Neural progenitor cell (in vitro differentiated cells): ENCODE measurements at regions not wholly inside any gene's neighbourhood (a gene's known extent, or its start where the extent isn't known, plus 50 kb on each side); places are given as distances from the start of the nearest gene placed in this dataset.
A peak's percentile ranks its signal among the peaks of the same experiment; 100 is the strongest.

Experiments
- DNase-seq: peaks from one replicate; pipeline ENCODE4 v3.0.0-alpha.2; 2016; ENCODE audit warnings: low spot score
- H2AFZ ChIP-seq: fragments of 200-600 bp; sonication (generic); replicated peaks from 2 replicates; pipeline ENCODE4 v1.6.1; 2016; ENCODE audit warnings: antibody characterized with exemption
- H3F3A ChIP-seq: fragments of 200-600 bp; sonication (generic); 2 replicates; pipeline ENCODE4 v1.6.1; 2016; ENCODE audit warnings: antibody characterized with exemption, low read depth
- H3K27ac ChIP-seq: fragments of 200-600 bp; sonication (generic); 2 replicates; pipeline ENCODE4 v1.5.1; 2016; ENCODE audit warnings: mild to moderate bottlenecking
- H3K27me3 ChIP-seq: fragments of 200-600 bp; sonication (generic); 2 replicates; pipeline ENCODE4 v1.6.1; 2016; ENCODE audit warnings: mild to moderate bottlenecking, moderate library complexity
- H3K36me3 ChIP-seq: fragments of 200-600 bp; sonication (generic); 2 replicates; pipeline ENCODE4 v1.5.1; 2016
- H3K4me1 ChIP-seq: fragments of 200-600 bp; sonication (generic); 2 replicates; pipeline ENCODE4 v1.6.1; 2016; ENCODE audit warnings: mixed run types
- H3K4me2 ChIP-seq: fragments of 200-600 bp; sonication (generic); 2 replicates; pipeline ENCODE4 v1.6.1; 2016
- H3K4me3 ChIP-seq: fragments of 200-600 bp; sonication (generic); 2 replicates; pipeline ENCODE4 v1.5.1; 2016
- H3K79me2 ChIP-seq: fragments of 200-600 bp; sonication (generic); 2 replicates; pipeline ENCODE4 v1.6.1; 2016; ENCODE audit warnings: low read depth
- H3K9ac ChIP-seq: fragments of 200-600 bp; sonication (generic); 2 replicates; pipeline ENCODE4 v1.6.1; 2016
- H3K9me3 ChIP-seq: fragments of 200-600 bp; sonication (generic); 2 replicates; pipeline ENCODE4 v1.5.1; 2016; ENCODE audit warnings: low read depth
- H4K20me1 ChIP-seq: fragments of 200-600 bp; sonication (generic); 2 replicates; pipeline ENCODE4 v1.6.1; 2016; ENCODE audit warnings: low read depth
- H3K27ac Mint-ChIP-seq: 3 replicates; pipeline ENCODE4 v1.8.0; 2021; ENCODE audit warnings: mixed read lengths
- H3K27me3 Mint-ChIP-seq: 2 replicates; pipeline ENCODE4 v1.8.0; 2022; ENCODE audit warnings: low read depth, mild to moderate bottlenecking, inconsistent platforms, moderate library complexity, mixed read lengths; ENCODE audit not compliant: insufficient read depth
- H3K36me3 Mint-ChIP-seq: 3 replicates; pipeline ENCODE4 v1.8.0; 2021; ENCODE audit warnings: mixed read lengths
- H3K4me1 Mint-ChIP-seq: 3 replicates; pipeline ENCODE4 v1.8.0; 2021; ENCODE audit warnings: mixed read lengths
- H3K4me3 Mint-ChIP-seq: 3 replicates; pipeline ENCODE4 v1.8.0; 2021; ENCODE audit warnings: mild to moderate bottlenecking, moderate library complexity, mixed read lengths
- H3K9me3 Mint-ChIP-seq: 3 replicates; pipeline ENCODE4 v1.8.0; 2020; ENCODE audit warnings: mixed read lengths
- EZH2 ChIP-seq: fragments of 200-600 bp; sonication (generic); IDR thresholded peaks from 2 replicates; pipeline ENCODE4 v1.6.1; 2017; ENCODE audit warnings: antibody characterized with exemption, mild to moderate bottlenecking, moderate library complexity
- EZH2phosphoT487 ChIP-seq: fragments of 200-600 bp; sonication (generic); IDR thresholded peaks from 2 replicates; pipeline ENCODE4 v1.6.1; 2017; ENCODE audit warnings: antibody characterized with exemption
- TF ChIP-seq, protein P1 (sequence below): fragments of 200-600 bp; sonication (generic); IDR thresholded peaks from 2 replicates; pipeline ENCODE4 v1.5.1; 2017; ENCODE audit warnings: antibody characterized with exemption, mild to moderate bottlenecking

DNA sequence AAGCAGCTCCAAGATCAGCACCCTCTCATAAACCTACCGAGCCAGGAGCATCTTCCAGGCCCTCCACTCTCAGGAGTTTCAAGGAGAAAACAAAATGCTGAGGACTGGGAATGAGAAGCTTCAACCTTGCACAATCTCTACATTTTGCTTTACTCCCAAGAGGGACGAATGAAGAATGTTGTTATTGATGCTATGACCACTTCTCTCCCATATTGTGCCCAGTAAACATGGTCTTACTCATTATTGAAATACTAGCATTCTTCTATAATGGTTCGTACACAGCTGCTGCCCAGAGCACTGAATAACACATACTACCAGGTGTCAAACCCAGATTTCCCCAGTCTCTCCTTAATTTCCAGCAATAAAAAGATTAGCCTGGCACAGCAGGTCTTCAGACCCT lies 63.4 kb upstream of the BET1 start:
- H3K36me3 Mint-ChIP-seq: no peaks in the 10 kb centered on the region
- H3K79me2 ChIP-seq: no peaks in the 10 kb centered on the region
- H2AFZ ChIP-seq: no peak overlapping the region
- no peak overlapping the region for H3K27ac Mint-ChIP-seq
- no peak overlapping the region for H3K4me3 ChIP-seq
- no peak overlapping the region for H3K4me2 ChIP-seq
- H3K4me1 Mint-ChIP-seq: no peaks in the 10 kb centered on the region
- TF ChIP-seq EZH2 (no peak), EZH2phosphoT487 (no peak)
- TF ChIP-seq, protein P1, sequence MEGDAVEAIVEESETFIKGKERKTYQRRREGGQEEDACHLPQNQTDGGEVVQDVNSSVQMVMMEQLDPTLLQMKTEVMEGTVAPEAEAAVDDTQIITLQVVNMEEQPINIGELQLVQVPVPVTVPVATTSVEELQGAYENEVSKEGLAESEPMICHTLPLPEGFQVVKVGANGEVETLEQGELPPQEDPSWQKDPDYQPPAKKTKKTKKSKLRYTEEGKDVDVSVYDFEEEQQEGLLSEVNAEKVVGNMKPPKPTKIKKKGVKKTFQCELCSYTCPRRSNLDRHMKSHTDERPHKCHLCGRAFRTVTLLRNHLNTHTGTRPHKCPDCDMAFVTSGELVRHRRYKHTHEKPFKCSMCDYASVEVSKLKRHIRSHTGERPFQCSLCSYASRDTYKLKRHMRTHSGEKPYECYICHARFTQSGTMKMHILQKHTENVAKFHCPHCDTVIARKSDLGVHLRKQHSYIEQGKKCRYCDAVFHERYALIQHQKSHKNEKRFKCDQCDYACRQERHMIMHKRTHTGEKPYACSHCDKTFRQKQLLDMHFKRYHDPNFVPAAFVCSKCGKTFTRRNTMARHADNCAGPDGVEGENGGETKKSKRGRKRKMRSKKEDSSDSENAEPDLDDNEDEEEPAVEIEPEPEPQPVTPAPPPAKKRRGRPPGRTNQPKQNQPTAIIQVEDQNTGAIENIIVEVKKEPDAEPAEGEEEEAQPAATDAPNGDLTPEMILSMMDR: no peak
- no peak overlapping the region for H3K4me3 Mint-ChIP-seq
- no peaks in the 10 kb centered on the region for H3K36me3 ChIP-seq
- H3K27me3 Mint-ChIP-seq: peaks cover 2% of the 10 kb centered on the region
- no peaks in the 10 kb centered on the region for H3K9me3 ChIP-seq
- no peak overlapping the region for H3K27ac ChIP-seq
- H3K4me1 ChIP-seq: no peaks in the 10 kb centered on the region
- H3K27me3 ChIP-seq: no peaks in the 10 kb centered on the region
- no peaks in the 10 kb centered on the region for H4K20me1 ChIP-seq
- no peaks in the 10 kb centered on the region for H3K9me3 Mint-ChIP-seq
- no peak for DNase-seq
- H3F3A ChIP-seq: no peaks in the 10 kb centered on the region
- H3K9ac ChIP-seq: no peak overlapping the region

DNA sequence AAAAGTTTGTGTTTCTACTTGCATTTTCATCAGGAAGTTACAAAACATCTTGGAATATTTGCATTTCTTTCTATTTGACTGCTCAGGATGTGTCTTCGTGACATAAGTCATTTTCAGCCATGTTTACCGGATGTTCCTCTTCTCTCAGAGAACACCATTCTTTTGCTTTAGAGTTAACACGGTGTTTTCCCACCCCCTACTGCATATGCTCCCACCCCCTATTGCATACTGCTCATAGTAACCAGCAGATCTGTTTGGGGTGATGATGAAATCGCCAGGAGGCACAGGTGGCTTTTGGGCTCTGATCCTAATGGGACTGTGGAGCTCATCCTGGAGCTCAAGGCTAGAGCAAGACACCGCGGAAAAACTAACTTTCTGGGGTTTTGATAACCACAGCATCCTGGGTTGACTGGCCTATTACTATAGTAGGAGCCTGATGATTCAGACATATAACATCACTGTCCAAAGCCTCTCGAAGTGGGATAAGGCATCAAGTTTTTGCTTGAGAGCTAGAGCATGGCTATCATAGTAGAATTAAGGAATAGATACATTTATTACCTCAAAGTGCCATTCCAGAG lies 65.1 kb upstream of the BET1 start:
- Histone ChIP-seq H3K4me1 (no peaks in the 10 kb centered on the region), H3K79me2 (no peaks in the 10 kb centered on the region), H3K36me3 (no peaks in the 10 kb centered on the region), H3K4me3 (no peak overlapping the region), H3K9ac (no peak overlapping the region), H3K27me3 (no peaks in the 10 kb centered on the region), H4K20me1 (no peaks in the 10 kb centered on the region), H3K27ac (no peak overlapping the region), H3K4me2 (no peak overlapping the region), H2AFZ (no peak overlapping the region), H3K9me3 (no peaks in the 10 kb centered on the region), H3F3A (no peaks in the 10 kb centered on the region)
- no peaks in the 10 kb centered on the region for H3K9me3 Mint-ChIP-seq
- no peak for DNase-seq
- no peak for TF ChIP-seq EZH2
- TF ChIP-seq EZH2phosphoT487: no peak
- TF ChIP-seq, protein P1: no peak
- no peaks in the 10 kb centered on the region for H3K4me1 Mint-ChIP-seq
- H3K36me3 Mint-ChIP-seq: no peaks in the 10 kb centered on the region
- no peak overlapping the region for H3K27ac Mint-ChIP-seq
- peaks cover 2% of the 10 kb centered on the region for H3K27me3 Mint-ChIP-seq
- no peak overlapping the region for H3K4me3 Mint-ChIP-seq

DNA sequence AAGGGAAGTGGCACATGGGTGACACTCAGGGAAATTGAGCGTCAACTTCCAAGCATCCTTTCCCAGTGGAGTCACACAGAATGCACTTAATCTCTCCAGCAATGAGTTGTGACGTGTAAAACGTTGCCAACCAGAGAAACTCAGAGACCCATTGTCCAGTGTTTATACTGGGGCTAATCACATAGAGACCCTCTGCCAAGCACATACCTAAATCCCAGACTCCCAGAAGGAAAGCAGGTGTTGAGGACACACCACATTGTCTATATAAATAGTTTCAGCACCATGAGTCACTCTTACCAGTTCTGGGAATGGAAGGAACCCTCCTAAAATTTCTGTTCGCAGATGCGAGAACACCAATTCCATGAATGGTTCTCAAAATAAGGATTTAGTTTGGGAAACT lies 76.4 kb upstream of the BET1 start:
- Histone ChIP-seq H3K4me1 (no peaks in the 10 kb centered on the region), H3K4me2 (no peak overlapping the region), H3K4me3 (no peak overlapping the region), H3K27ac (no peak overlapping the region), H3K27me3 (no peaks in the 10 kb centered on the region), H4K20me1 (no peaks in the 10 kb centered on the region), H3K9me3 (no peaks in the 10 kb centered on the region), H2AFZ (peak overlapping the region; percentile 57), H3K36me3 (no peaks in the 10 kb centered on the region), H3F3A (no peaks in the 10 kb centered on the region), H3K79me2 (no peaks in the 10 kb centered on the region), H3K9ac (no peak overlapping the region)
- TF ChIP-seq EZH2 (no peak), EZH2phosphoT487 (no peak)
- TF ChIP-seq, protein P1: no peak
- peaks cover 10% of the 10 kb centered on the region for H3K4me1 Mint-ChIP-seq
- no peak overlapping the region for H3K4me3 Mint-ChIP-seq
- H3K27ac Mint-ChIP-seq: no peak overlapping the region
- DNase-seq: no peak
- H3K27me3 Mint-ChIP-seq: peaks cover 4% of the 10 kb centered on the region
- H3K9me3 Mint-ChIP-seq: no peaks in the 10 kb centered on the region
- H3K36me3 Mint-ChIP-seq: no peaks in the 10 kb centered on the region
